Astrocyte of the spinal cord (primary cell): ENCODE measurements at regions not wholly inside any gene's neighbourhood (a gene's known extent, or its start where the extent isn't known, plus 50 kb on each side); places are given as distances from the start of the nearest gene placed in this dataset.

ENCODE experiments used
- DNase-seq: peaks from one replicate; pipeline ENCODE4 v3.0.0; 2011; ENCODE audit warnings: low read depth, low spot score
- H3K4me3 ChIP-seq: 2 replicates; pipeline ENCODE4 v1.5.1; 2011; ENCODE audit warnings: low read depth, mild to moderate bottlenecking, low read length, moderate library complexity
- in situ Hi-C: cut with HindIII; loops from 2 replicates; pipeline ENCODE4 v1.10.0; 2017; ENCODE audit warnings: low sequenced_read_pairs
- TF ChIP-seq, protein P1 (sequence below): IDR thresholded peaks from 2 replicates; pipeline ENCODE4 v1.5.1; 2012; ENCODE audit warnings: low read depth, mild to moderate bottlenecking, low read length, inconsistent platforms

DNA sequence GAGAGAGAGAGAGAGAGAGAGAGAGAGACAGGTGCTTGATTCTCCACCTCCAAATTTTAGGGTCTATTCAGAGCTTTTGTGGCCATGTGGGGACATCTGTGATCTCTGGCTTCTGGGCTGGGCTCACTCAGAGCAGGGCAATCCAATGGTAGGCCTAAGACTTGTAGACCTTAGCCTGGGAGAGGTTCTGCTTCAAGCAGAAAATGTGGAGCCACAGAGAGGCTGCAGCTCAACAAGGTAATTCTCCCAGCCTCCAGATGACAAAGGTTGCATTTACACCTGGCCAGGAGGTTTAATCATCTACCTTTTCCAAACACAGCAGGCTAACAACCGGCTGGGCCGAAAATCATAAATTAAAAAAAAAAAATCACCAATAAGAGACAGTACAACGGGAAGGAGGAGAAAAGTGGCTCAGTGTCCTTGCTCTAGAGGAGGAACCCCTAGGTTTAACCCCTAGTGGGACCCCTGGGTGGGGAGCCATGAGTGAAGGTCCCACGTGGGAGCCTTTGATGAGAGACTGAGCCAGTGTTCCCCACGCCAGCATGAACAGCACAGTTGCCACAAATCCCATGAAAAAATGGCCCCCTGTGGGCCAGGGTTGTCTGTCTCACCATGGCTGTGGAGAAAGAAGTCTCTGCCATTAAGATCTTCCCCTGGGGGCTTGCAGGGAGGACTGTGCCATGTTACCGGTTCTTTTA, 124.0 kb upstream of the GATA6 start:
- in situ Hi-C loops = no loop called here
- TF ChIP-seq, protein P1, sequence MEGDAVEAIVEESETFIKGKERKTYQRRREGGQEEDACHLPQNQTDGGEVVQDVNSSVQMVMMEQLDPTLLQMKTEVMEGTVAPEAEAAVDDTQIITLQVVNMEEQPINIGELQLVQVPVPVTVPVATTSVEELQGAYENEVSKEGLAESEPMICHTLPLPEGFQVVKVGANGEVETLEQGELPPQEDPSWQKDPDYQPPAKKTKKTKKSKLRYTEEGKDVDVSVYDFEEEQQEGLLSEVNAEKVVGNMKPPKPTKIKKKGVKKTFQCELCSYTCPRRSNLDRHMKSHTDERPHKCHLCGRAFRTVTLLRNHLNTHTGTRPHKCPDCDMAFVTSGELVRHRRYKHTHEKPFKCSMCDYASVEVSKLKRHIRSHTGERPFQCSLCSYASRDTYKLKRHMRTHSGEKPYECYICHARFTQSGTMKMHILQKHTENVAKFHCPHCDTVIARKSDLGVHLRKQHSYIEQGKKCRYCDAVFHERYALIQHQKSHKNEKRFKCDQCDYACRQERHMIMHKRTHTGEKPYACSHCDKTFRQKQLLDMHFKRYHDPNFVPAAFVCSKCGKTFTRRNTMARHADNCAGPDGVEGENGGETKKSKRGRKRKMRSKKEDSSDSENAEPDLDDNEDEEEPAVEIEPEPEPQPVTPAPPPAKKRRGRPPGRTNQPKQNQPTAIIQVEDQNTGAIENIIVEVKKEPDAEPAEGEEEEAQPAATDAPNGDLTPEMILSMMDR = no peak
- no peak for DNase-seq
- no peak overlapping the region for H3K4me3 ChIP-seq

DNA sequence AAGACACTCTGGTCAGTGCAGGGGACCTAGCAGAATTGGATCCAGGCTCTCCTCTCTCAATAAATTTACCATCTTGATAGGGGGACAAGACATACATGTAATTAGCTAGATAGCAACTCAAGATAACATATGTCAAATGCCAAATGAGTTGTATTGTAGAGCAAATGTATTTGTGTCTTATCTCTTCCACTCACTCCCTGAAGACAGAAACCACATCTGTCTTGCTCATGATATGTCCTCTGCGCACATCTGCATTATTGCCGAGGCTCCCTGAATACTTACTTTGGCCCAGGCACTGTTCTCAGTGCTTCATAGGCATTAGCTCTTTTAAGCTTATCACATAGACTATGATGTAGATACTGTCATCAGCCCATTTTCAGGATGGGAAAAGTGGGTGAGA, 122.9 kb upstream of the GATA6 start:
- no peak overlapping the region for H3K4me3 ChIP-seq
- DNase-seq = no peak
- in situ Hi-C loops = no loop called here
- TF ChIP-seq, protein P1 = no peak

DNA sequence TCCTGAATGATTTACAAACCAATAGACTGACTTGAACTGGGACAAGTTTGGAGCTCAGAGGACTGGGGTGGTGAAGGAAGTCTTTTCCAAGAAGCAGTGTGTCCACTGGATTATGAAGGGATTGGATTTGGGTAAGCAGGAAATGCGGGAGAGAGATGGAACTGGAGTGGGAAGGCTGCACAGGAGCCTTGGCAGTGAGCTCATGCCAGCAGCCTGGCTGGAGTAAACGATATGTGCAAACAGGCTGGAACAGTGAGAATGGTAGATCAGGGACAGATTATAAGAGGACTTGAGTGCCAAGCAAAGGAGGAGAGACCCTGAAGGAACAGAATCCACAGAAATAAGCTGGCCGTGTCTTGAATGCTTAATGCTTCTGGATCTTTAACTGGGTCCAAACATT, 121.9 kb upstream of the GATA6 start:
- H3K4me3 ChIP-seq = no peak overlapping the region
- in situ Hi-C loops = no loop called here
- DNase-seq = no peak
- TF ChIP-seq, protein P1 = no peak

DNA sequence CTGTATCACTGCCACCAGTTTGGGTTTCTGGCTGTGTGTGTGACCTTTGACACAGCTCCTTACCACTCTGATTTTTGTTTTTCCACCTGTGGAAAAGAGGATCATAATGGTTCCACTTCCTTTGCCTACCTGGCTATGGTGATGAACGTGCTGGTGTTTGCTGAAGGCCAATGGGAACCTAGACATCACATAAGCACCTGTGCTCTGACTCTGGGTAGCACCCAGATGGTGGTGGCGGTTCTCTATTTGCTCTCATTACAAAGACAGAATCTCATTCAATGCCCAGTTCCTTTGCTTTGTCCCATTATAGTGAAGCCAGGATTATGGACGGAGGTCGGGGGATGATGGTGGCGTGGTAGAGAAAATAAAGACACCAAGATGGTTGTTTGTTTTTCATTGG, 121.2 kb upstream of the GATA6 start:
- in situ Hi-C loops = no loop called here
- TF ChIP-seq, protein P1 = no peak
- H3K4me3 ChIP-seq = no peak overlapping the region
- no peak for DNase-seq

DNA sequence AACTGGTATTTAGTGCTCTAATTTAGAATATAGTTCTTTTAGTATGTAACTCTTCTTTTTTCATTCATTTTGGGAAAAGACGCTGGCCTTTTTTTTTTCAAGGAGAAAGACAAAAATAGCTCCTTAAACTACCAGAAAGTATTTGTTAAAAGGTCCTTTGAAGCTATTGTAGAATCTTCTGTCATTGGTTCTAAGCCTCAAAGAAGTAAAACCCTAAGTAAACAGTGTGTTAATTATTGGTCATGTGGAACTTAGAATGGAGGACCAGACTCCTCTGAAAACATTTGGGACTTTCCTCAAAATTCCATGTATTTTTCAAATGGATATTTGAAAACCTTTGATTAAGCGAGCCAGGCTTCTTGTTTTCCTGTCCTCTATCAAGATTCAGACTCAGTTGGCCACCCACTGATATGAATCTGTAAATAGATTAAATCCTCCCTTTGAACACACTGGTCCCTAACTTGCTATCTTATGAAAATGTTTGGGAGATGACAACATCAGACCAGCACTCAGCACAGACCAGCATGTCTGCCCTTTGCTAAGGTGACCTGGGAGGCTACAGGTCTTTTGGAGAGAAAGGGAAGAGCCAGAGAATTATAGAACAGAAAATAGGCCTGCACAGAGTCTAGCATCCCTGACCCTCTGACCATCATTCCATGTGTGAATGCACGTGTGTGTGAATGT, 120.3 kb upstream of the GATA6 start:
- in situ Hi-C loops = no loop called here
- DNase-seq = no peak
- no peak overlapping the region for H3K4me3 ChIP-seq
- TF ChIP-seq, protein P1 = no peak

DNA sequence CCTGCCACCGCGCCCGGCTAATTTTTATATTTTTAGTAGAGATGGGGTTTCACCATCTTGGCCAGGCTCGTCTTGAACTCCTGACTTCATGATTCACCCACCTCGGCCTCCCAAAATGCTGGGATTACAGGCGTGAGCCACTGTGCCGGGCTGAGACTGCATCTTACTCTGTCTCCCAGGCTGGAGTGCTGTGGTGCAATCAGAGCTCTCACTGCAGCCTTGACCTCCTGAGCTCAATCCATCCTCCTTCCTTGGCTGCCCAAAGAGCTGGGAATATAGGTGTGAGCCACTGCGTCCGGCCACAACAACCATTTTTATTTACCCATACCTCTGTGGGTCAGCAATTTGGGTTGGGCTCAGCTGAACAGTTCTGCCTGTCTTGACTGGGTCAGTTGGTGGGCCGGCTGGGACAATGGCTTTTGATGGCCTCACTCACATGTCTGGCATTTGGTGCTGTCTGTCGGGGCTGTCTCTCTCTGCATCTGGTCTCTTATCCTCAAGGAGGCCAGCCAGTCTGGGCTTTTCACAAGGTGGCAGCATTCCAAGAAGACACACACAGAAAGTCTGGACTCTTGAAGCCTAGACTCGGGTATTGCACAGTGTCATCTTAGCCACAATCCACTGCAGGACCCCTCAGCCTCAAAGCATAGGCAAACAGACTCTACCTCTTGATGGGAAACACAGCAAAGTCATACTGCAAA, 116.8 kb upstream of the GATA6 start:
- DNase-seq = no peak
- in situ Hi-C loops = no loop called here
- TF ChIP-seq, protein P1 = no peak
- no peak overlapping the region for H3K4me3 ChIP-seq
